ENCODE measurements at regions not wholly inside any gene's neighbourhood (a gene's known extent, or its start where the extent isn't known, plus 50 kb on each side); places are given as distances from the start of the nearest gene placed in this dataset.
"Not testable (repeated sequence)": the region's sequence is repeated elsewhere in the genome, so short reads cannot be mapped to it uniquely, and the experiment has no call there.

DNA sequence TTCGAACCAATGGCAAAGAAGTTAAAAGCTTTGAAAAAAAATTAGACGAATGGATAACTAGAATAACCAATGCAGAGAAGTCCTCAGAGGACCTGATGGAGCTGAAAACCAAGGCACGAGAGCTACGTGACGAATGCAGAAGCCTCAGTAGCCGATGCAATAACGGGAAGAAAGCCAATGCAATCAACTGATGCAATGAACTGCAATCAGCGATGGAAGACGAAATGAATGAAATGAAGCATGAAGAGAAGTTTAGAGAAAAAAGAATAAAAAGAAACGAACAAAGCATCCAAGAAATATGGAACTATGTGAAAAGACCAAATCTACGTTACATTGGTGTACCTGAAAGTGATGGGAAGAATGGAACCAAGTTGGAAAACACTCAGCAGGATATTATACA is 52.6 kb upstream of the MRPS30 start:
- not testable (repeated sequence) for H3K27ac ChIP-seq

DNA sequence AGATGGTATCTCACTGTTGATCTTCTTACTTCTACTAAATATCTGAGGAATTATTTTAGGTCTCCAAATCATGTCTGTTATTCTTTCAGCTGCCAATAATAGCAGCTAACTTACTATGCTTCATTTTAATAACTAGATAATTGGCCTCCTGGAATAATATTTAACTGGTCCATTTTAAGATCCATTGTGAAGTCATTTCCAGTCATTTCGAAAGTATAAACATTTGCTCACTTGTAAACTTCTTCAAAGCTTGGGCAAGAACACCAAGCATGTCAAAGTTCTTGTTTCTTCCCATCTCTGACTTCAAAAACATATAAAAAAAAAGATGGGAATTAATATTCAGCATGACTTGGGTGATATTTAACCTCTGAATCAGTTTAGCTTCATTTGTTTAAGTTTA is 61.4 kb upstream of the MRPS30 start:
- H3K27ac ChIP-seq: no peak overlapping the region
- TF ChIP-seq ZFX (IDR thresholded peaks at IDR 0.05; ENCODE audit: borderline replicate concordance): no peak
- TF ChIP-seq, protein P1, sequence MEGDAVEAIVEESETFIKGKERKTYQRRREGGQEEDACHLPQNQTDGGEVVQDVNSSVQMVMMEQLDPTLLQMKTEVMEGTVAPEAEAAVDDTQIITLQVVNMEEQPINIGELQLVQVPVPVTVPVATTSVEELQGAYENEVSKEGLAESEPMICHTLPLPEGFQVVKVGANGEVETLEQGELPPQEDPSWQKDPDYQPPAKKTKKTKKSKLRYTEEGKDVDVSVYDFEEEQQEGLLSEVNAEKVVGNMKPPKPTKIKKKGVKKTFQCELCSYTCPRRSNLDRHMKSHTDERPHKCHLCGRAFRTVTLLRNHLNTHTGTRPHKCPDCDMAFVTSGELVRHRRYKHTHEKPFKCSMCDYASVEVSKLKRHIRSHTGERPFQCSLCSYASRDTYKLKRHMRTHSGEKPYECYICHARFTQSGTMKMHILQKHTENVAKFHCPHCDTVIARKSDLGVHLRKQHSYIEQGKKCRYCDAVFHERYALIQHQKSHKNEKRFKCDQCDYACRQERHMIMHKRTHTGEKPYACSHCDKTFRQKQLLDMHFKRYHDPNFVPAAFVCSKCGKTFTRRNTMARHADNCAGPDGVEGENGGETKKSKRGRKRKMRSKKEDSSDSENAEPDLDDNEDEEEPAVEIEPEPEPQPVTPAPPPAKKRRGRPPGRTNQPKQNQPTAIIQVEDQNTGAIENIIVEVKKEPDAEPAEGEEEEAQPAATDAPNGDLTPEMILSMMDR (IDR thresholded peaks at IDR 0.05): no peak

DNA sequence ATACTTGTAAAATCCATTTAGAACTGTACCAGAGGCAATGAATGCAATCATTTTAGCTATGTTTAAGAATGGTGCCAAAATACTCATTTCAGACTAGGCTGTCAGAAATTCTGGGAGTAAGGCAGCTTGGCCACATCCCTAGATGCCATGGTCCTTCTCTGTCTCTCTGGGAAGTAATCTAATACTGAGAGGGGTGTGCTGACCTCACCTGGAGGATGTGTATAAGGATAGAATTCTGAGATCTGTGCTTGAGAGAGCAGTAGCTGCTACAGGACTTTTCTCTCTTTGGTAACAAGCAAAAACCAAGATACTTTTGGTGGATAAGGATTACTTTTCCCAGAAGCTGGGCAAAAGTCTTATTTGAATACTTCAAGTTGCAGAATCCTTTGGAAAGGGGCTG is 68.1 kb upstream of the MRPS30 start:
- TF ChIP-seq ZFX (IDR thresholded peaks at IDR 0.05; ENCODE audit: borderline replicate concordance): no peak
- TF ChIP-seq, protein P1 (IDR thresholded peaks at IDR 0.05): peak; percentile 8; the same call in 1 of the 2 replicates
- H3K27ac ChIP-seq: no peak overlapping the region

DNA sequence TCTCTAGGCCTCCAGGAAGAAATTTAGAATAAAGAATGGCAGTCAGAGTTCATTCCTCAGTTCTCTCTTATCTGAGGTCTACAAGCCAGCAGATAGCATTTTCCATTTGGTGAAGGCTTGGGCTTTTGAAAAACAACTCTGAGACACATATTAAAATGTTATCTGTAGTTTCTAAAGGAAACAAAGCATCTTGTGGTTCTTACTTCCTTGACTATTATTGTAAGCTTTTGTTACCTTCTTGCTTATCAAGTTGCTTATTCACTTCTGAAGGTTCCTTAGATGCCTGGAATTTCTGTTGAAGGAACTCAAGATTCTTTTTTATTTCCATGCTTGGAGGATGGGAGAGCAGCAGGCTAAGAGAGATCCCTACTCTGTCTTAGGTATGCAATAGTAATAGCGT is 79.2 kb upstream of the MRPS30 start:
- no peak overlapping the region for H3K27ac ChIP-seq
- TF ChIP-seq ZFX (IDR thresholded peaks at IDR 0.05; ENCODE audit: borderline replicate concordance): no peak
- TF ChIP-seq, protein P1 (IDR thresholded peaks at IDR 0.05): no peak

DNA sequence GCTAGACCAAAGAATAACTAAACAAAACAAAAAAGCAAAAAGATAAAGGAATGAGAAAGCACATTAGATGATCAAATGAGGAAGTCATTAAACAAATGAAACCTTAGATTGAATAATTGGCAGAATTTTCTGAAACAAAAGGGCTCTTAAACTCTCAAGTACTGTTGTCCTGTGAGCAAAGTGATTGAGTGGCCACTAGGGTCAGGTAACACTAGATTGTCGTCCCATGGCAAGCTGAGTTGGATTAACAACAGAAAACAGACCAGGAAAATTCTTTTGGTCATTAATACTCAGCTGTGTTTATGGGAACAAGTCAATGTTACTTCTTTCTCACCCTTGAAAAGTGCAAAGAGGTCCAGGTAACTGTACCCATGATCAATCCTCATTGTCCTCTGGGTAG is 81.6 kb upstream of the MRPS30 start:
- no peak overlapping the region for H3K27ac ChIP-seq
- TF ChIP-seq, protein P1 (IDR thresholded peaks at IDR 0.05): no peak
- no peak for TF ChIP-seq ZFX (IDR thresholded peaks at IDR 0.05; ENCODE audit: borderline replicate concordance)

DNA sequence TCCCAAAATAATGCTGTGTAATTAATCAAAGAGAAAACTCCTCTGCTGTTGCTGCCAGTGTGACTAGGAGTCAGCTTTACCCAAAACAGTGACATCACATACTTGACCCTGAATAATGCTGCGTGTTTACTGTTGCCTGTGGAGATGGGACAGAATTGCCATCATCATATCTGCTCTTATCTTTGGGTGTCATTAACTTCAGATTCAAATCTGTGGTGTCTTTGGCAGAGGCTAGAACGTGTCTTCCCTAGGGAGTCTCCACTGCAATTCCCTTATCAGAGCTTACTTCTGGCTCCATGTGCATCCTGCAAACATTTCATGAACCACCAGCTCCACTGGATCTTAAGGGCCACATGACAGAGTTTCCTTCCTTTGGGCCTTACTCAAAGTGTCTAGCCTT is 88.9 kb upstream of the MRPS30 start:
- H3K27ac ChIP-seq: no peak overlapping the region
- no peak for TF ChIP-seq ZFX (IDR thresholded peaks at IDR 0.05; ENCODE audit: borderline replicate concordance)
- TF ChIP-seq, protein P1 (IDR thresholded peaks at IDR 0.05): no peak

DNA sequence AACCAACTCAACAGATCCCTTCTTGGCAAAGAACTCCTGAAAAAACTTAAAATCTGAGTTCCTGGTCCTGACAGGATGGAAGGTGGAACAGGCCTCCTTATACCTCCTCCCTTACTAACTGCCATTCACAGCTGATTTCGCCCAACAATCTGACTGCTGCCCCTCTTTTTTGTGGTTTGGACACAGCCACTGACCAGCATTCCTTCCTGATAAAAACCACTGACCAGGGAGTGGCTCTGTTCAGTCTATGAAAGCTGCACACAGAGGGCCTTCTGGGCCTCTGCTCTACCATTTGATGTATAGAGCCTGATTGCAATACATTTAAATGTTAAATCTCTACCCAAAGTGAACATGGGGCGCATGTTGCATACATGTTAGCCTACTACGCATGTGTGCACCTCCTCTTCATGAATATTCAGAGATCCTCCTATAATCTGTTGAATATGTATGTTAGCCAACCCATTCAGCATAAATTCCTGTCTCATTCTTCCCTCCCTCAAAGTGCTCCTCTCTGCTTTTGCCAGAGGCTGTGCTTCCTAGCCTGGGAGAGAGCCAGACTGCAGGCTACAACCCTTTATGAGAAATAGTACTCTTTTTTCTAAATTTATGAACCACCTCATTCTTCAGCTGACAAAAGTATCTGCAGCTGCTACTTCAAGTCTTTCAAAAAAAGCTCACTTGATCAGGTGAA is 93.7 kb upstream of the MRPS30 start:
- H3K27ac ChIP-seq: no peak overlapping the region
- TF ChIP-seq, protein P1 (IDR thresholded peaks at IDR 0.05): no peak
- no peak for TF ChIP-seq ZFX (IDR thresholded peaks at IDR 0.05; ENCODE audit: borderline replicate concordance)

DNA sequence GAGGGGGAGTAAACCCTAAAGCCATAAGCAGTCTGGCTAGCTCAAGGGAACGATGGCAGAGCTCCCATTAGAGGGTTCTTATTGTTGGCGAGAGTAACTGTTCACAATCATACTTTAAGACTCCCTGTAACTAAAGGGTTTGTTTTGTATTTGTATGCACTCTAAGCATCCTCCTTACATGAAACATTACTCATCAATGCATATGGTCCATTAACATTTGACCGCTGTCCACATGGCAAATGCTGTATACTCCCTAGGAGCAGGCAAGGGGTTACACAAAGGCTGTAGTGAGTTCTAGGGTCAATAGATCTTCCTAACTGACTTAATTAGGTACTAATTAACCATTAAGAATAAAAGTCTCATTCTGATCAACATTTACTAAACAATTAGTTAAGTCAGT is 95.3 kb upstream of the MRPS30 start:
- TF ChIP-seq, protein P1 (IDR thresholded peaks at IDR 0.05): no peak
- no peak for TF ChIP-seq ZFX (IDR thresholded peaks at IDR 0.05; ENCODE audit: borderline replicate concordance)
- H3K27ac ChIP-seq: no peak overlapping the region

Data from 22Rv1 (cell line).